Stimulated activated memory B cell treated with anti-CD40 and anti-IgM and Interleukin-4, amounts not matched to agents 10 μg/mL and 1 μg/mL and 100 μg/mL, for 72 hours (primary cell): ENCODE measurements at regions not wholly inside any gene's neighbourhood (a gene's known extent, or its start where the extent isn't known, plus 50 kb on each side); places are given as distances from the start of the nearest gene placed in this dataset.
A peak's percentile ranks its signal among the peaks of the same experiment; 100 is the strongest.

ENCODE experiments used
- ATAC-seq: fragments of 150-1000 bp; cut with Tn5 transposase; 2 replicates; pipeline ENCODE4 v1.10.0; 2021
- H3K27ac Mint-ChIP-seq: one replicate; pipeline ENCODE4 v1.8.0; 2022; ENCODE audit warnings: mild to moderate bottlenecking, mixed read lengths
- H3K27me3 Mint-ChIP-seq: one replicate; pipeline ENCODE4 v1.8.0; 2022; ENCODE audit warnings: mixed read lengths
- H3K36me3 Mint-ChIP-seq: one replicate; pipeline ENCODE4 v1.8.0; 2022; ENCODE audit warnings: mixed read lengths
- H3K4me1 Mint-ChIP-seq: one replicate; pipeline ENCODE4 v1.8.0; 2022; ENCODE audit warnings: mixed read lengths
- H3K4me3 Mint-ChIP-seq: one replicate; pipeline ENCODE4 v1.8.0; 2022; ENCODE audit warnings: mild to moderate bottlenecking, moderate library complexity, mixed read lengths
- H3K9me3 Mint-ChIP-seq: one replicate; pipeline ENCODE4 v1.8.0; 2022; ENCODE audit warnings: mixed read lengths

- peak; percentile 84 for ATAC-seq
- Mint-ChIP-seq H3K36me3 (peaks cover 27% of the 10 kb centered on the region), H3K9me3 (no peaks in the 10 kb centered on the region), H3K27me3 (no peaks in the 10 kb centered on the region), H3K4me1 (peaks cover 42% of the 10 kb centered on the region), H3K27ac (peak overlapping the region; percentile 98), H3K4me3 (peak overlapping the region; percentile 93)
These were observed 112.0 kb downstream of the HFE start for GRCh38 chr6:26199057-26199772.

GRCh38 chr6:26199773-26200764 lies 112.8 kb downstream of the HFE start:
- ATAC-seq = peak; percentile 1
- Mint-ChIP-seq H3K27me3 (no peaks in the 10 kb centered on the region), H3K27ac (peak overlapping the region; percentile 98), H3K4me3 (peak overlapping the region; percentile 93), H3K9me3 (no peaks in the 10 kb centered on the region), H3K4me1 (peaks cover 38% of the 10 kb centered on the region), H3K36me3 (peaks cover 19% of the 10 kb centered on the region)

GRCh38 chr6:26200918-26201721 lies 113.9 kb downstream of the HFE start:
- H3K4me3 Mint-ChIP-seq = no peak overlapping the region
- H3K27me3 Mint-ChIP-seq = no peaks in the 10 kb centered on the region
- peaks cover 30% of the 10 kb centered on the region for H3K4me1 Mint-ChIP-seq
- H3K27ac Mint-ChIP-seq = no peak overlapping the region
- H3K9me3 Mint-ChIP-seq = no peaks in the 10 kb centered on the region
- no peak for ATAC-seq
- H3K36me3 Mint-ChIP-seq = peaks cover 9% of the 10 kb centered on the region

GRCh38 chr6:26202201-26202611 lies 115.0 kb downstream of the HFE start:
- Mint-ChIP-seq H3K4me1 (peaks cover 30% of the 10 kb centered on the region), H3K9me3 (no peaks in the 10 kb centered on the region), H3K27ac (no peak overlapping the region), H3K27me3 (no peaks in the 10 kb centered on the region), H3K36me3 (no peaks in the 10 kb centered on the region), H3K4me3 (no peak overlapping the region)
- no peak for ATAC-seq

GRCh38 chr6:26202811-26203583 lies 115.8 kb downstream of the HFE start:
- ATAC-seq = no peak
- Mint-ChIP-seq H3K27ac (no peak overlapping the region), H3K36me3 (no peaks in the 10 kb centered on the region), H3K4me3 (peak overlapping the region; percentile 14), H3K9me3 (no peaks in the 10 kb centered on the region), H3K27me3 (no peaks in the 10 kb centered on the region), H3K4me1 (peaks cover 30% of the 10 kb centered on the region)

GRCh38 chr6:26204332-26205160 lies 117.3 kb downstream of the HFE start:
- H3K9me3 Mint-ChIP-seq = no peaks in the 10 kb centered on the region
- peaks cover 27% of the 10 kb centered on the region for H3K4me1 Mint-ChIP-seq
- no peak overlapping the region for H3K4me3 Mint-ChIP-seq
- ATAC-seq = peak; percentile 85
- H3K27ac Mint-ChIP-seq = no peak overlapping the region
- H3K27me3 Mint-ChIP-seq = no peaks in the 10 kb centered on the region
- H3K36me3 Mint-ChIP-seq = no peaks in the 10 kb centered on the region

- H3K9me3 Mint-ChIP-seq = peaks cover under 1% of the 10 kb centered on the region
- H3K4me1 Mint-ChIP-seq = peaks cover 21% of the 10 kb centered on the region
- ATAC-seq = peak; percentile 81
- no peaks in the 10 kb centered on the region for H3K36me3 Mint-ChIP-seq
- H3K4me3 Mint-ChIP-seq = no peak overlapping the region
- H3K27me3 Mint-ChIP-seq = no peaks in the 10 kb centered on the region
- H3K27ac Mint-ChIP-seq = no peak overlapping the region
These were observed 118.0 kb downstream of the HFE start for GRCh38 chr6:26205161-26205624.

GRCh38 chr6:26205625-26206574 lies 118.7 kb downstream of the HFE start:
- no peaks in the 10 kb centered on the region for H3K27me3 Mint-ChIP-seq
- peak; percentile 9 for ATAC-seq
- no peak overlapping the region for H3K4me3 Mint-ChIP-seq
- H3K36me3 Mint-ChIP-seq = no peaks in the 10 kb centered on the region
- no peak overlapping the region for H3K27ac Mint-ChIP-seq
- peaks cover 20% of the 10 kb centered on the region for H3K4me1 Mint-ChIP-seq
- H3K9me3 Mint-ChIP-seq = peaks cover 3% of the 10 kb centered on the region

- peaks cover 15% of the 10 kb centered on the region for H3K4me1 Mint-ChIP-seq
- ATAC-seq = no peak
- no peak overlapping the region for H3K4me3 Mint-ChIP-seq
- no peaks in the 10 kb centered on the region for H3K36me3 Mint-ChIP-seq
- no peak overlapping the region for H3K27ac Mint-ChIP-seq
- peaks cover 3% of the 10 kb centered on the region for H3K9me3 Mint-ChIP-seq
- H3K27me3 Mint-ChIP-seq = no peaks in the 10 kb centered on the region
These were observed 119.9 kb downstream of the HFE start for GRCh38 chr6:26206868-26207801.

- Mint-ChIP-seq H3K9me3 (peaks cover 3% of the 10 kb centered on the region), H3K4me1 (no peaks in the 10 kb centered on the region), H3K27ac (no peak overlapping the region), H3K36me3 (no peaks in the 10 kb centered on the region), H3K4me3 (no peak overlapping the region), H3K27me3 (no peaks in the 10 kb centered on the region)
- no peak for ATAC-seq
These were observed 124.7 kb downstream of the HFE start for GRCh38 chr6:26211963-26212362.

GRCh38 chr6:26213334-26214075 lies 126.3 kb downstream of the HFE start:
- Mint-ChIP-seq H3K9me3 (peaks cover 3% of the 10 kb centered on the region), H3K36me3 (no peaks in the 10 kb centered on the region), H3K27me3 (no peaks in the 10 kb centered on the region), H3K4me3 (no peak overlapping the region), H3K4me1 (no peaks in the 10 kb centered on the region), H3K27ac (no peak overlapping the region)
- no peak for ATAC-seq
